Caco-2 (cell line): ENCODE measurements at regions not wholly inside any gene's neighbourhood (a gene's known extent, or its start where the extent isn't known, plus 50 kb on each side); places are given as distances from the start of the nearest gene placed in this dataset.

Source experiments
- BruUV-seq: library from RNA; stranded (reverse); fragments of 400-500 nt; replicated peaks from 2 replicates; lab custom pipeline; 2021; lab: Mats Ljungman, UMichigan
- CTCF ChIA-PET: fragments of 300-600 bp; sonication (Branson Sonifier 250); formaldehyde crosslinking; loops from one replicate; lab custom pipeline; 2022; ENCODE audit warnings: antibody characterized with exemption; lab: Charles Lee
- POLR2A ChIA-PET: fragments of 300-600 bp; sonication (Branson Sonifier 250); formaldehyde crosslinking; loops from one replicate; lab custom pipeline; 2022; ENCODE audit warnings: antibody characterized with exemption; lab: Charles Lee
- DNase-seq, 2 experiments: peaks; one replicate each; pipeline versions ENCODE4 v3.0.0 to v3.0.0-alpha.2; 2020 to 2022
- H3K27me3 ChIP-seq: replicated peaks from 2 replicates; pipeline ENCODE4 v1.6.0; 2011; ENCODE audit warnings: low read length; ENCODE audit not compliant: control insufficient read depth, insufficient read depth
- H3K36me3 ChIP-seq: 2 replicates; pipeline ENCODE4 v1.5.1; 2011; ENCODE audit warnings: low read length; ENCODE audit not compliant: control insufficient read depth, insufficient read depth
- H3K4me1 ChIP-seq: fragments of 250-450 bp; sonication (Bioruptor Pico); 2 replicates; pipeline ENCODE4 v1.5.1; 2020; ENCODE audit warnings: mild to moderate bottlenecking
- H3K4me3 ChIP-seq: 2 replicates; pipeline ENCODE4 v1.5.1; 2011; ENCODE audit warnings: low read depth, mild to moderate bottlenecking, control low read depth, low read length
- H3K9me3 ChIP-seq: fragments of 250-450 bp; sonication (Bioruptor Pico); 2 replicates; pipeline ENCODE4 v1.5.1; 2020; ENCODE audit warnings: mild to moderate bottlenecking, moderate library complexity
- H3K27ac Mint-ChIP-seq: one replicate; pipeline ENCODE4 v1.8.0; 2022; ENCODE audit warnings: mixed read lengths; ENCODE audit not compliant: unreplicated experiment
- H3K27me3 Mint-ChIP-seq: one replicate; pipeline ENCODE4 v1.8.0; 2022; ENCODE audit warnings: mixed read lengths; ENCODE audit not compliant: insufficient read depth, unreplicated experiment
- H3K36me3 Mint-ChIP-seq: one replicate; pipeline ENCODE4 v1.8.0; 2022; ENCODE audit warnings: mild to moderate bottlenecking, mixed read lengths; ENCODE audit not compliant: insufficient read depth, unreplicated experiment
- H3K4me1 Mint-ChIP-seq: one replicate; pipeline ENCODE4 v1.8.0; 2022; ENCODE audit warnings: low read depth, mixed read lengths; ENCODE audit not compliant: unreplicated experiment
- H3K4me3 Mint-ChIP-seq: one replicate; pipeline ENCODE4 v1.8.0; 2022; ENCODE audit warnings: mild to moderate bottlenecking, moderate library complexity, mixed read lengths; ENCODE audit not compliant: unreplicated experiment
- H3K9me3 Mint-ChIP-seq: one replicate; pipeline ENCODE4 v1.8.0; 2022; ENCODE audit warnings: mixed read lengths; ENCODE audit not compliant: unreplicated experiment
- intact Hi-C: fragments of 100-400 bp; cut with micrococcal nuclease; formaldehyde crosslinking; loops from one replicate; pipeline ENCODE4 v1.10.0; 2022; ENCODE audit not compliant: unreplicated experiment
- TF ChIP-seq, protein P1 (sequence below), 2 experiments: fragments of 200-600 bp in 1 of 2; IDR thresholded peaks; 1 replicate in 1 of 2; 2 replicates in 1 of 2; pipeline versions ENCODE4 v1.5.1 to v1.8.0; 2011 to 2022; ENCODE audit warnings: antibody characterized with exemption in 1 of 2, control low read depth in 1 of 2, inconsistent platforms in 1 of 2, low read depth in 1 of 2, low read length in 1 of 2, mild to moderate bottlenecking in 1 of 2, moderate library complexity in 1 of 2; ENCODE audit not compliant: insufficient read depth in 1 of 2, severe bottlenecking in 1 of 2, unreplicated experiment in 1 of 2

DNA sequence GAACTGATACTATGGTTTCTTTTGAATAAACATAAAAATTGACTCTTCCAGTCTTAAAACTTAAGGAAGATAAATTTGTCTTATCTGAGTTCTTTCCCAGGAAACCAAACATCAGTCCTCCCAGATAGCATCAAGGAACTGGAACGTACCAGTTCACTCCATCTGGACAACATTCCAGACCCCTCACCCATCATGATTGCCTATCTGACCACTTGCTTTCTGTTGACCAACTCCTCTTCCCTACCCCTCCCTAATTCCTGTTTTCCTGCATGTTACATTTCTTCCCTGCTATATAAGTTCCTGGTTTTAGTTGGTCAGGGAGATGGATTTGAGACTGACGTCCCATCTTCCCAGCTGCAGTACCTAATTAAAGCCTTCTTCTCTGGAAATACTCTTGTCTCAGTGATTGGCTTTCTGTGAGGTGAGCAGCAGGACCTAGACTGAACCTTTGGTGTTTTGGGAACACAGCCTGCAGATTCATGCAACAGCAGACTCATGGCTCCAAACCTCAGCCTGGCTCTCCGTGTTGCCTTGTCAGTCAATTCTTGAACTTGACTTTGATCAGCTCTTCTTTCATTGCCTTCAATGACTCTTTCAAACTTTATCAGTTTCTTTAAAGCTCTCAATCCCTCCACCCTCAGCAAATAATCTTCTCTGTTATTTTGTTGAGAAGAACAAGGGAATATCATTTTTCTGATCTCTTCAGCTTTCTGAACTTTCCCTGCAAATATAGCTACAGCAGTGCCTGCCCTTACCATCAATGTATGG is 123.6 kb downstream of the RPL22L1 start:
- peaks cover 50% of the 10 kb centered on the region for H3K9me3 Mint-ChIP-seq
- peaks cover 8% of the 10 kb centered on the region for H3K36me3 Mint-ChIP-seq
- peak overlapping the region; percentile 8 for H3K4me3 Mint-ChIP-seq
- no peak for DNase-seq
- Histone ChIP-seq H3K9me3 (peaks cover 16% of the 10 kb centered on the region), H3K4me1 (peaks cover 23% of the 10 kb centered on the region), H3K27me3 (no peaks in the 10 kb centered on the region), H3K36me3 (no peaks in the 10 kb centered on the region), H3K4me3 (no peak overlapping the region)
- BruUV-seq: no TSS peak
- peak overlapping the region; percentile 67 for H3K27ac Mint-ChIP-seq
- POLR2A ChIA-PET: no interaction called here
- H3K27me3 Mint-ChIP-seq: no peaks in the 10 kb centered on the region
- CTCF ChIA-PET: no interaction called here
- peaks cover 28% of the 10 kb centered on the region for H3K4me1 Mint-ChIP-seq
- intact Hi-C loops: no loop called here
- TF ChIP-seq, protein P1, sequence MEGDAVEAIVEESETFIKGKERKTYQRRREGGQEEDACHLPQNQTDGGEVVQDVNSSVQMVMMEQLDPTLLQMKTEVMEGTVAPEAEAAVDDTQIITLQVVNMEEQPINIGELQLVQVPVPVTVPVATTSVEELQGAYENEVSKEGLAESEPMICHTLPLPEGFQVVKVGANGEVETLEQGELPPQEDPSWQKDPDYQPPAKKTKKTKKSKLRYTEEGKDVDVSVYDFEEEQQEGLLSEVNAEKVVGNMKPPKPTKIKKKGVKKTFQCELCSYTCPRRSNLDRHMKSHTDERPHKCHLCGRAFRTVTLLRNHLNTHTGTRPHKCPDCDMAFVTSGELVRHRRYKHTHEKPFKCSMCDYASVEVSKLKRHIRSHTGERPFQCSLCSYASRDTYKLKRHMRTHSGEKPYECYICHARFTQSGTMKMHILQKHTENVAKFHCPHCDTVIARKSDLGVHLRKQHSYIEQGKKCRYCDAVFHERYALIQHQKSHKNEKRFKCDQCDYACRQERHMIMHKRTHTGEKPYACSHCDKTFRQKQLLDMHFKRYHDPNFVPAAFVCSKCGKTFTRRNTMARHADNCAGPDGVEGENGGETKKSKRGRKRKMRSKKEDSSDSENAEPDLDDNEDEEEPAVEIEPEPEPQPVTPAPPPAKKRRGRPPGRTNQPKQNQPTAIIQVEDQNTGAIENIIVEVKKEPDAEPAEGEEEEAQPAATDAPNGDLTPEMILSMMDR (IDR thresholded peaks at IDR 0.05; ENCODE audit: insufficient read depth in 1 of 2, low read depth in 1 of 2, low read length in 1 of 2, severe bottlenecking in 1 of 2, unreplicated experiment in 1 of 2): no peak

DNA sequence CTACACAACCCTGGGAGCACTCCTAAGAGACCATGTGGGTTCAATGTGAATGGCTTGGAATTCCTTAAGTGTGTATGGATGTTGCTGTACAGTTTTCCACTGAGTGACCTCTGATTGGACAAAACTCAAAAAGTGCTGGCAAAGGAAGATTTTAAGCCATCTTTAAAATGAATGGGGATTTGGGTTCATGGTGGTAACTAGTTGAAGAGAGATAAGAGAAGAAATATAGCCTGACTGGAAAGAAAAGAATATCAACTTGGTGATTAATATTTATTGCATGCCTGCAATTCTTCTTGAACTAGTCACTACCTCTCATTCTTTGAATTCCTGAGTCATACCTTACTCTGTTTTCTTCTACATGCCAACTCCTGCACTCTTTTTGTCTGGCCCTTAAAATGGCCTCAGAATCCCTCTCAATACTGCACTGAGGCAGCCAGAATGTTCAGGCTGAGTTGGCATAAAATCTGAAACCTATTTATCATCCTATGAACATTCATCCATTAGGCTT is 124.7 kb downstream of the RPL22L1 start:
- DNase-seq: peak in 1 of 2 experiments; percentile 21
- CTCF ChIA-PET: no interaction called here

DNA sequence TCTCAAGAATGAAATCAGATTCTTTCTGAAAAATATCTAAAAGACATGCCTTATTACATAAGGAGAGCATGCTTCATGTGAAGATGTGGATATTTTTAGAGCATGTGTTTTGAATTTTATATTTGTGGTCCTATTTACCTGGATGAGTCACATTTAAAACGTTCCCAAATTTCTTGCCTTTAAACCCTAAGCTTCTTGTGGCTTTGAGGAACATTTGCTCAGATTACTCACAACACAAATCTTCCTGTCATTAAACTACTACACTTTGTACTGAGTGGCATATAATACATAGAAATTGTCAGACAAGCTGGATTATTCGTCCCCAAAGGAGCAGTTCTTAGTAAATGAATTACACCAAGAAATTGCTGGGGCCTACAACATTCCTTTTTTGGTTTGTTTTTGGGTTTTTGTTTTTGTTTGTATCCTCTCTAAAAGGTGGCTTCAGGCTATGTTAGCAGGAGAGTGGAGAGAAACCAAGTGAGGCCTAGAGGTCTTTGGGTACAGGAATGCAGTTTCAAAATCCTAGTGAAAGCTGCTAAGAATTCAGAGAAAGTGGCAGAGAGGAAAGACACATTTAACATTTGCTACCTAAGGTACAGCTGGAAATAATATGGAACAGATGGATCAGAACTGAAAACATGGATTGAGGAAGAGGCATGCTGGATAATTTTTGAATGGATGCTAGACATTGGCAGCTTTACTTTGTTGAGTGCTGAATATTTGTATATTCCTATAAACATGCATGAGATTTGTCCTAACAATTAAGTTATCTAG is 128.1 kb downstream of the RPL22L1 start:
- Mint-ChIP-seq H3K4me1 (peaks cover 28% of the 10 kb centered on the region), H3K27me3 (no peaks in the 10 kb centered on the region), H3K36me3 (peaks cover 8% of the 10 kb centered on the region), H3K4me3 (no peak overlapping the region), H3K27ac (peak overlapping the region; percentile 54), H3K9me3 (peaks cover 31% of the 10 kb centered on the region)
- H3K4me3 ChIP-seq: no peak overlapping the region
- H3K4me1 ChIP-seq: peaks cover 23% of the 10 kb centered on the region
- BruUV-seq: no TSS peak
- intact Hi-C loops: no loop called here
- DNase-seq: no peak
- ChIA-PET POLR2A (no interaction called here), CTCF (no interaction called here)
- H3K27me3 ChIP-seq: no peaks in the 10 kb centered on the region
- no peaks in the 10 kb centered on the region for H3K36me3 ChIP-seq
- peaks cover 16% of the 10 kb centered on the region for H3K9me3 ChIP-seq
- TF ChIP-seq, protein P1 (IDR thresholded peaks at IDR 0.05; ENCODE audit: insufficient read depth in 1 of 2, low read depth in 1 of 2, low read length in 1 of 2, severe bottlenecking in 1 of 2, unreplicated experiment in 1 of 2): no peak

More for the DNA sequence above, 124.7 kb downstream of the RPL22L1 start:
- Mint-ChIP-seq H3K9me3 (peaks cover 48% of the 10 kb centered on the region), H3K4me3 (no peak overlapping the region), H3K4me1 (peaks cover 34% of the 10 kb centered on the region), H3K36me3 (peaks cover 8% of the 10 kb centered on the region), H3K27ac (peak overlapping the region; percentile 67), H3K27me3 (no peaks in the 10 kb centered on the region)
- POLR2A ChIA-PET: no interaction called here
- TF ChIP-seq, protein P1 (IDR thresholded peaks at IDR 0.05; ENCODE audit: insufficient read depth in 1 of 2, low read depth in 1 of 2, low read length in 1 of 2, severe bottlenecking in 1 of 2, unreplicated experiment in 1 of 2): no peak
- H3K27me3 ChIP-seq: no peaks in the 10 kb centered on the region
- H3K4me3 ChIP-seq: no peak overlapping the region
- peaks cover 23% of the 10 kb centered on the region for H3K4me1 ChIP-seq
- BruUV-seq: no TSS peak
- H3K36me3 ChIP-seq: no peaks in the 10 kb centered on the region
- intact Hi-C loops: no loop called here
- H3K9me3 ChIP-seq: peaks cover 16% of the 10 kb centered on the region
